Peyer's patch (tissue), 4 donors: ENCODE measurements at regions not wholly inside any gene's neighbourhood (a gene's known extent, or its start where the extent isn't known, plus 50 kb on each side); places are given as distances from the start of the nearest gene placed in this dataset.
"Not testable (repeated sequence)": the region's sequence is repeated elsewhere in the genome, so short reads cannot be mapped to it uniquely, and the experiment has no call there.

Source experiments
- DNase-seq, 3 donors: peaks; one replicate each; pipeline ENCODE4 v3.0.0-alpha.2; 2017 to 2019
- H3K27ac ChIP-seq, 4 donors: fragments of 200-600 bp; sonication (generic); one replicate each; pipeline ENCODE4 v1.5.1; 2016 to 2019
- H3K27me3 ChIP-seq, 2 donors: fragments of 200-600 bp; sonication (generic); one replicate each; pipeline ENCODE4 v1.5.1; 2019
- H3K36me3 ChIP-seq, 3 donors: fragments of 200-600 bp; sonication (generic); one replicate each; pipeline ENCODE4 v1.5.1; 2016 to 2019
- H3K4me1 ChIP-seq, 4 donors: fragments of 200-600 bp; sonication (generic); one replicate each; pipeline ENCODE4 v1.5.1; 2016 to 2019
- H3K4me3 ChIP-seq, 4 donors: fragments of 200-600 bp; sonication (generic); 1 replicate in 3 of 4; 2 replicates in 1 of 4; pipeline ENCODE4 v1.5.1; 2016 to 2019; ENCODE audit warnings: mild to moderate bottlenecking in 1 of 4
- H3K9me3 ChIP-seq, 4 donors: fragments of 200-600 bp; sonication (generic); one replicate each; pipeline ENCODE4 v1.5.1; 2016 to 2019; ENCODE audit warnings: mild to moderate bottlenecking in 1 of 4
- CTCF ChIP-seq, 6 experiments: fragments of 450-650 bp in 4 of 6; fragments of 200-600 bp in 2 of 6; sonication (generic) in 1 of 6; IDR thresholded peaks; one replicate each; pipeline ENCODE4 v1.5.1; 2017 to 2019; ENCODE audit warnings: antibody characterized with exemption in 6 of 6, mild to moderate bottlenecking in 3 of 6, moderate library complexity in 1 of 6
- POLR2A ChIP-seq, 2 donors: fragments of 450-650 bp; IDR thresholded peaks; one replicate each; pipeline ENCODE4 v1.5.1; 2017; ENCODE audit warnings: antibody characterized with exemption in 2 of 2, mild to moderate bottlenecking in 2 of 2, moderate library complexity in 2 of 2

DNA sequence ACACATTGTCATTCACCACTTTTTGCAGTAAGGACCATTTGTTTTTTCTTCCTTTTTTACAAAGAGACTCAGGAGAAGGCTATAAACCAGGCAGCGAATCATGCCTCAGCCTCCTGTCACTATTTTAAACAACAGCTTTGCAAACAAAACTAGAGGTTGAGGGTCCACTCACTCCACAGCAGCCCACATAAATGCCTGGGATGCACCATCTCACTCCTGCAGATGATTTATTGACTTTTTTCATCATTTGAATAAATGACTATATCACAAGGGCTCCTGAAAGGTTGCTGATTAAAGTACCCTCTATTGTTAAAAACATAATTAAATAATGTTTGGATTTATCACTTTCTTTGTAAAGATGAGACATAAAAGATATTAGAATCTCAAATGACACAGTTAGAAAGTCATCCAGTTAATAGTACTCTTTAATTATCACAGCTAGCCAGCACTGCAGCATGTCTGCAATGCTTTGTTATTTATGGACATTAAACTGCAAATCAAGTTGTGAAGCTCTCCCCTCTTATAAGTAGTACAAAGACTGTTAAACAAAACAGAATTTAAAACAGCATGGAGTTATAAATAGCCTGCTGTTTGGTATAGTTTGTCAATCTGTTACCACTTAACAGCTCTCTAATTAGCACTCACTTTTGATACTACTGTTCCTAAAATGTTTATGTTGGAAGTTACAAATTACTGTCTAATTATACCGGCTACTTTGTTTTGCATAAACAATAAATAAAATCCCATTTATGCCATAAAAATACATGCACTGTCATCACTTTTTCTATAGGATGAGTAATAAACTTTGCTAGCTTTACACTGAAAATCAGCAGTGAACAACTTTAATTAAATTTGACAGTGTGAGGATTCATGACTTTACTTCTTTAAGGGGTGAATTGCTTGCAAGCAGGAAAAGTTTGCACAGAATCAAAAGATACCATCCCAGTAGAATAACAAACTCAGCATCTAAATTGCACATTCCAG lies 853.2 kb downstream of the UQCRFS1 start:
- Histone ChIP-seq H3K27ac (no peak overlapping the region), H3K27me3 (no peaks in the 10 kb centered on the region), H3K36me3 (no peaks in the 10 kb centered on the region), H3K9me3 (peaks cover 0 to under 1% (median 0%) of the 10 kb centered on the region in 4 donors), H3K4me1 (no peaks in the 10 kb centered on the region), H3K4me3 (no peak overlapping the region)
- TF ChIP-seq CTCF (IDR thresholded peaks at IDR 0.05): no peak
- TF ChIP-seq POLR2A (IDR thresholded peaks at IDR 0.05): no peak
- DNase-seq: no peak

DNA sequence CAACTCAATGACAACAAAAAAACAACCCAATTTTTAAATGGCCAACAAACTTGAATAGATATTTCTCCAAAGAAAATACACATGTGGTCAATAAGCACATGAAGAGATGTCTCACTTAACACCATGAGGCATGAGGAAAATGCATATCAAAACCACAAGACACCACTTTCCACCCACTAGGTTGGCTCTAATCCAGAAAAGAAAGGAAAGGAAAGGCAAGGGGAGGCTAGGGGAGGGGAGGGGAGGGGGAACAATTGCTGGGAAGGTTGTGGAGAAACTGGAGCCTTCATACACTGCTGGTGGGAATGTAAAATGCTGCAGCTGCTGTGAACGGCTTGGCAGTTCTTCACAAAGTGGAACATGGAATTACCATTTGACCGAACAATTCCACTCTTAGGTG lies 854.3 kb downstream of the UQCRFS1 start:
- Histone ChIP-seq H3K4me3 (no peak overlapping the region), H3K27me3 (no peaks in the 10 kb centered on the region), H3K9me3 (peaks cover 0 to 3% (median 0%) of the 10 kb centered on the region in 4 donors), H3K36me3 (no peaks in the 10 kb centered on the region), H3K27ac (no peak overlapping the region), H3K4me1 (no peaks in the 10 kb centered on the region)
- no peak for DNase-seq
- TF ChIP-seq POLR2A (IDR thresholded peaks at IDR 0.05): no peak
- no peak for TF ChIP-seq CTCF (IDR thresholded peaks at IDR 0.05)

GRCh38 chr19:28351761-28352160 lies 861.2 kb downstream of the UQCRFS1 start:
- Histone ChIP-seq H3K4me3 (no peak overlapping the region), H3K36me3 (no peaks in the 10 kb centered on the region), H3K27me3 (no peaks in the 10 kb centered on the region), H3K9me3 (peaks cover 0 to 6% (median 2%) of the 10 kb centered on the region in 4 donors), H3K4me1 (no peaks in the 10 kb centered on the region), H3K27ac (no peak overlapping the region)
- TF ChIP-seq CTCF (IDR thresholded peaks at IDR 0.05): no peak
- TF ChIP-seq POLR2A (IDR thresholded peaks at IDR 0.05): no peak
- DNase-seq: no peak

- H3K9me3 ChIP-seq, H3K4me1 ChIP-seq, H3K27me3 ChIP-seq, DNase-seq, H3K27ac ChIP-seq, H3K4me3 ChIP-seq, H3K36me3 ChIP-seq: not testable (repeated sequence)
Measured at GRCh38 chr19:28351321-28351720, 861.6 kb downstream of the UQCRFS1 start.

GRCh38 chr19:28350673-28351072 lies 862.3 kb downstream of the UQCRFS1 start:
- Histone ChIP-seq H3K36me3 (no peaks in the 10 kb centered on the region), H3K4me1 (no peaks in the 10 kb centered on the region), H3K4me3 (no peak overlapping the region), H3K27ac (no peak overlapping the region), H3K27me3 (no peaks in the 10 kb centered on the region), H3K9me3 (peaks cover 0 to 6% (median 2%) of the 10 kb centered on the region in 4 donors)
- TF ChIP-seq POLR2A (IDR thresholded peaks at IDR 0.05) (no peak), CTCF (IDR thresholded peaks at IDR 0.05) (no peak)
- DNase-seq: no peak

DNA sequence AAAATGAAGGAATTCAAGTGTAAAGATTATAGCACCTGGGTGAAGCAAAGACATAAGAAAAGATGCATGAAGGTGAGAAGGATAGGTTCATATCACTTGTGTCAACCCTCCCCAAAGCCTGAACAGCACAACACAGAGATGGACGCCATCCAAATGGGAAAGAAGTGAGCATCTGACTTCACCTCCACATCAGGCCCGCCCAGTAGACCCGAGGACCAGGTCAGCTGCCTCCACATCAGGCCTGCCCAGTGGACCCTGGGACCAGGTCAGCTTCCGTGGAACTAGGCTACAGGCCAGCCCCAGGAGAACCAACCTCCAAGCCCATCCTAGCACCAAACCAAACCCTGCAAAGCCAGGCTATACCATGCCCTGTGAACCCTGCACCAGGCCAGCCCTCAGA lies 862.9 kb downstream of the UQCRFS1 start:
- H3K9me3 ChIP-seq: peaks cover 0 to 6% (median 2%) of the 10 kb centered on the region in 4 donors
- no peak for TF ChIP-seq CTCF (IDR thresholded peaks at IDR 0.05)
- TF ChIP-seq POLR2A (IDR thresholded peaks at IDR 0.05): no peak
- H3K36me3 ChIP-seq: no peaks in the 10 kb centered on the region
- no peak overlapping the region for H3K27ac ChIP-seq
- no peaks in the 10 kb centered on the region for H3K4me1 ChIP-seq
- no peak overlapping the region for H3K4me3 ChIP-seq
- DNase-seq: no peak
- H3K27me3 ChIP-seq: no peaks in the 10 kb centered on the region
